ENCODE measurements at regions not wholly inside any gene's neighbourhood (a gene's known extent, or its start where the extent isn't known, plus 50 kb on each side); places are given as distances from the start of the nearest gene placed in this dataset.

DNA sequence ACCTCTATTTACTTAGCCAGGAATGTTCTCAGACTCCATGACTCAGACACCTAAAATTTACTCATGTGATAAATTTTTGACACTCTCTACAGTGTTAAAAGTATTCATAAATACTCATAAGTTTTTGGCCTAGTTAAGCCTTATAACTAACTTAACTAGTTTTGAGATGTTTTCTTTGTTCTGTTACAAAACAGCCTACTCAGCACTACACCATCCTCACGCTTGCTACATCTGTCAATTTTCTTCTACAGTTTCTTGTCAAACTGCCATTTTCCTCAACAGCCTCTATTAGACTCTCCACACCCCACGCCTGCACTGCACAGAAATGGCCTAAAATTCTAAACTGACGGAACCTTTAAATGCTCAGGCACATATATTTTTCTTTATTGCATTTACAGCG, 195.5 kb downstream of the ANXA1 start:
- H3K9me3 ChIP-seq (ENCODE audit: insufficient read depth, low read length): no peaks in the 10 kb centered on the region
- H3K27ac ChIP-seq (ENCODE audit: low read depth, low read length): no peak overlapping the region
- no peaks in the 10 kb centered on the region for H3K9me2 ChIP-seq (replicated peaks; ENCODE audit: insufficient read depth, low read length)
- TF ChIP-seq EZH2phosphoT487 (conservative IDR thresholded peaks at IDR 0.05; ENCODE audit: low read length): no peak
- TF ChIP-seq, protein P1, sequence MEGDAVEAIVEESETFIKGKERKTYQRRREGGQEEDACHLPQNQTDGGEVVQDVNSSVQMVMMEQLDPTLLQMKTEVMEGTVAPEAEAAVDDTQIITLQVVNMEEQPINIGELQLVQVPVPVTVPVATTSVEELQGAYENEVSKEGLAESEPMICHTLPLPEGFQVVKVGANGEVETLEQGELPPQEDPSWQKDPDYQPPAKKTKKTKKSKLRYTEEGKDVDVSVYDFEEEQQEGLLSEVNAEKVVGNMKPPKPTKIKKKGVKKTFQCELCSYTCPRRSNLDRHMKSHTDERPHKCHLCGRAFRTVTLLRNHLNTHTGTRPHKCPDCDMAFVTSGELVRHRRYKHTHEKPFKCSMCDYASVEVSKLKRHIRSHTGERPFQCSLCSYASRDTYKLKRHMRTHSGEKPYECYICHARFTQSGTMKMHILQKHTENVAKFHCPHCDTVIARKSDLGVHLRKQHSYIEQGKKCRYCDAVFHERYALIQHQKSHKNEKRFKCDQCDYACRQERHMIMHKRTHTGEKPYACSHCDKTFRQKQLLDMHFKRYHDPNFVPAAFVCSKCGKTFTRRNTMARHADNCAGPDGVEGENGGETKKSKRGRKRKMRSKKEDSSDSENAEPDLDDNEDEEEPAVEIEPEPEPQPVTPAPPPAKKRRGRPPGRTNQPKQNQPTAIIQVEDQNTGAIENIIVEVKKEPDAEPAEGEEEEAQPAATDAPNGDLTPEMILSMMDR (IDR thresholded peaks at IDR 0.05; ENCODE audit: insufficient read depth, low read length, poor library complexity, severe bottlenecking): no peak
- H4K20me1 ChIP-seq (ENCODE audit: low read depth, low read length): no peaks in the 10 kb centered on the region
- no peaks in the 10 kb centered on the region for H3K79me2 ChIP-seq (ENCODE audit: insufficient read depth, low read length)
- H2AFZ ChIP-seq (ENCODE audit: low read depth, low read length, severe bottlenecking): no peak overlapping the region
- H3K9ac ChIP-seq (ENCODE audit: low read length): no peak overlapping the region
- no peaks in the 10 kb centered on the region; the same call in 1 of the 2 replicates for H3K27me3 ChIP-seq (ENCODE audit: low read length)
- H3K36me3 ChIP-seq (ENCODE audit: low read length): no peaks in the 10 kb centered on the region; the same call in 1 of the 2 replicates
- H3K4me3 ChIP-seq (ENCODE audit: insufficient read depth, low read length, poor library complexity, severe bottlenecking): no peak overlapping the region
- H3K4me2 ChIP-seq (ENCODE audit: low read depth, low read length, poor library complexity, severe bottlenecking): no peak overlapping the region
- H3F3A ChIP-seq (ENCODE audit: insufficient read depth): no peaks in the 10 kb centered on the region

DNA sequence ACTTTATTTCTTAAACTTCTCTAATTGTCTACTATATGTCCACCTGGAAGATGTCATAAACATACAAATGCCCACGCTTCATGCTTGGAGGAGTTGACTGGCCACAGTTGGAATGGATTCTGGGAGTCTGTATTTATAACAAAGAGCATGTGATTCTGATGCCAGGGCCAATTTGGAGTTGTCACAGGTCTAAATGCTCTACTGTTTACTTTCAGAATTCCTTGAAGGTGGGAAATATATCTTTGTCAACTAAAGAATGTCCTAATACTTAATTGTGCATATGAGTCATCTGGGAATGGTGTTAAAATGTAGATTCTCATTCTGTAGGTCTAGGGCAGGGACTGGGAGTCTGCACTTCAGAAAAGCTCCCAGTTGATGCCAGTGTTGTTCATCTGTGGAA, 196.1 kb downstream of the ANXA1 start:
- no peak overlapping the region for H2AFZ ChIP-seq (ENCODE audit: low read depth, low read length, severe bottlenecking)
- no peaks in the 10 kb centered on the region for H3K36me3 ChIP-seq (ENCODE audit: low read length)
- no peaks in the 10 kb centered on the region for H3K9me2 ChIP-seq (replicated peaks; ENCODE audit: insufficient read depth, low read length)
- no peak overlapping the region for H3K9ac ChIP-seq (ENCODE audit: low read length)
- H3K4me2 ChIP-seq (ENCODE audit: low read depth, low read length, poor library complexity, severe bottlenecking): no peak overlapping the region
- no peaks in the 10 kb centered on the region for H4K20me1 ChIP-seq (ENCODE audit: low read depth, low read length)
- H3K27me3 ChIP-seq (ENCODE audit: low read length): no peaks in the 10 kb centered on the region; the same call in 1 of the 2 replicates
- H3F3A ChIP-seq (ENCODE audit: insufficient read depth): no peaks in the 10 kb centered on the region
- H3K4me3 ChIP-seq (ENCODE audit: insufficient read depth, low read length, poor library complexity, severe bottlenecking): no peak overlapping the region
- no peaks in the 10 kb centered on the region for H3K79me2 ChIP-seq (ENCODE audit: insufficient read depth, low read length)
- no peak overlapping the region for H3K27ac ChIP-seq (ENCODE audit: low read depth, low read length)
- TF ChIP-seq, protein P1 (IDR thresholded peaks at IDR 0.05; ENCODE audit: insufficient read depth, low read length, poor library complexity, severe bottlenecking): no peak
- TF ChIP-seq EZH2phosphoT487 (conservative IDR thresholded peaks at IDR 0.05; ENCODE audit: low read length): no peak
- H3K9me3 ChIP-seq (ENCODE audit: insufficient read depth, low read length): no peaks in the 10 kb centered on the region

DNA sequence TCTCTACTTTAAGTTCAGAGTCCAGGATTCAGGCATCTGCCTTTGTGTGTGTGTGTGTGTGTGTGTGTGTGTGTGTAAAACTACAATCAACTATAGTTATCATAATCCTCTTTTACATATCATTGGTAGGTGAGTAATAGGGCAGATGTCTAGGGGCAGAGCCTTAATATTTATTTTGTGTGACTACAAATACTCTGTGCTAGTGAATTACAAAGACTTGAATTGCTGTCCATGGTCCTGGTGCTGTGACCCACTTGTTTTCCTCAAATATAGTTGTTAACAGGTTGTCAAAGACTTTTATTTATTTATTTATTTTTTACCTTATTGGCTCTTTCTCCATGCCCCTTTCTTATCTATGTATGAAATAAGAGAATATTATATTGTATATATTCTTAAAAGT, 196.8 kb downstream of the ANXA1 start:
- H3K36me3 ChIP-seq (ENCODE audit: low read length): no peaks in the 10 kb centered on the region

More for the DNA sequence above, 196.8 kb downstream of the ANXA1 start:
- Histone ChIP-seq H4K20me1 (ENCODE audit: low read depth, low read length) (no peaks in the 10 kb centered on the region), H3K9me3 (ENCODE audit: insufficient read depth, low read length) (no peaks in the 10 kb centered on the region), H3K27me3 (ENCODE audit: low read length) (no peaks in the 10 kb centered on the region; the same call in 1 of the 2 replicates), H3K9ac (ENCODE audit: low read length) (no peak overlapping the region), H3F3A (ENCODE audit: insufficient read depth) (no peaks in the 10 kb centered on the region), H3K27ac (ENCODE audit: low read depth, low read length) (no peak overlapping the region), H3K4me3 (ENCODE audit: insufficient read depth, low read length, poor library complexity, severe bottlenecking) (no peak overlapping the region), H3K4me2 (ENCODE audit: low read depth, low read length, poor library complexity, severe bottlenecking) (no peak overlapping the region), H2AFZ (ENCODE audit: low read depth, low read length, severe bottlenecking) (no peak overlapping the region), H3K79me2 (ENCODE audit: insufficient read depth, low read length) (no peaks in the 10 kb centered on the region), H3K9me2 (replicated peaks; ENCODE audit: insufficient read depth, low read length) (no peaks in the 10 kb centered on the region)
- TF ChIP-seq EZH2phosphoT487 (conservative IDR thresholded peaks at IDR 0.05; ENCODE audit: low read length): no peak
- TF ChIP-seq, protein P1 (IDR thresholded peaks at IDR 0.05; ENCODE audit: insufficient read depth, low read length, poor library complexity, severe bottlenecking): no peak

Data from SU-DHL-6 (cell line).